Central memory CD8-positive, alpha-beta T cell (primary cell): ENCODE measurements at regions not wholly inside any gene's neighbourhood (a gene's known extent, or its start where the extent isn't known, plus 50 kb on each side); places are given as distances from the start of the nearest gene placed in this dataset.

ENCODE experiments used
- ATAC-seq: fragments of 150-1000 bp; cut with Tn5 transposase; replicated peaks from 2 replicates; pipeline ENCODE4 v1.10.0; 2022; ENCODE audit warnings: mild to moderate bottlenecking, moderate FRiP score, moderate number of reproducible peaks; ENCODE audit not compliant: poor library complexity, severe bottlenecking; ENCODE audit errors: extremely low read depth
- DNase-seq, 2 donors: peaks; one replicate each; pipeline ENCODE4 v3.0.0; 2021; ENCODE audit warnings: low spot score in 2 of 2
- H3K27ac Mint-ChIP-seq: one replicate; pipeline ENCODE4 v1.8.0; 2022; ENCODE audit warnings: low read depth, mild to moderate bottlenecking, moderate library complexity, mixed read lengths
- H3K27me3 Mint-ChIP-seq: one replicate; pipeline ENCODE4 v1.8.0; 2022; ENCODE audit warnings: mixed read lengths
- H3K36me3 Mint-ChIP-seq: one replicate; pipeline ENCODE4 v1.8.0; 2022; ENCODE audit warnings: mild to moderate bottlenecking, moderate library complexity, mixed read lengths; ENCODE audit not compliant: insufficient read depth
- H3K4me1 Mint-ChIP-seq: one replicate; pipeline ENCODE4 v1.8.0; 2022; ENCODE audit warnings: mixed read lengths
- H3K4me3 Mint-ChIP-seq: one replicate; pipeline ENCODE4 v1.8.0; 2022; ENCODE audit warnings: mild to moderate bottlenecking, moderate library complexity, mixed read lengths
- H3K9me3 Mint-ChIP-seq: one replicate; pipeline ENCODE4 v1.8.0; 2022; ENCODE audit warnings: mixed read lengths

GRCh38 chr9:31334837-31335528 lies 1049.5 kb upstream of the ACO1 start:
- DNase-seq = no peak
- Mint-ChIP-seq H3K9me3 (no peaks in the 10 kb centered on the region), H3K36me3 (no peaks in the 10 kb centered on the region), H3K4me3 (no peak overlapping the region), H3K27me3 (no peaks in the 10 kb centered on the region), H3K4me1 (peaks cover 11% of the 10 kb centered on the region), H3K27ac (no peak overlapping the region)
- ATAC-seq = no peak

GRCh38 chr9:31335529-31336234 lies 1048.8 kb upstream of the ACO1 start:
- peak overlapping the region; percentile 23 for H3K4me3 Mint-ChIP-seq
- ATAC-seq = peak; percentile 52
- DNase-seq = no peak
- H3K27me3 Mint-ChIP-seq = no peaks in the 10 kb centered on the region
- no peaks in the 10 kb centered on the region for H3K36me3 Mint-ChIP-seq
- H3K9me3 Mint-ChIP-seq = no peaks in the 10 kb centered on the region
- H3K4me1 Mint-ChIP-seq = peaks cover 11% of the 10 kb centered on the region
- H3K27ac Mint-ChIP-seq = no peak overlapping the region

- H3K27me3 Mint-ChIP-seq = no peaks in the 10 kb centered on the region
- no peak overlapping the region for H3K4me3 Mint-ChIP-seq
- no peak overlapping the region for H3K27ac Mint-ChIP-seq
- H3K9me3 Mint-ChIP-seq = no peaks in the 10 kb centered on the region
- H3K36me3 Mint-ChIP-seq = no peaks in the 10 kb centered on the region
- DNase-seq (no peak), ATAC-seq (no peak)
- peaks cover 11% of the 10 kb centered on the region for H3K4me1 Mint-ChIP-seq
These were observed 1048.1 kb upstream of the ACO1 start for GRCh38 chr9:31336386-31336785.

GRCh38 chr9:31336841-31337240 lies 1047.6 kb upstream of the ACO1 start:
- Mint-ChIP-seq H3K9me3 (no peaks in the 10 kb centered on the region), H3K4me1 (peaks cover 11% of the 10 kb centered on the region), H3K36me3 (no peaks in the 10 kb centered on the region), H3K4me3 (no peak overlapping the region), H3K27ac (no peak overlapping the region), H3K27me3 (no peaks in the 10 kb centered on the region)
- DNase-seq (no peak), ATAC-seq (no peak)

GRCh38 chr9:31347082-31347617 lies 1037.3 kb upstream of the ACO1 start:
- ATAC-seq (peak; percentile 98), DNase-seq (no peak)
- Mint-ChIP-seq H3K27ac (peak overlapping the region; percentile 98), H3K4me3 (peak overlapping the region; percentile 45), H3K9me3 (peaks cover 5% of the 10 kb centered on the region), H3K27me3 (no peaks in the 10 kb centered on the region), H3K36me3 (no peaks in the 10 kb centered on the region), H3K4me1 (peaks cover 25% of the 10 kb centered on the region)

- no peaks in the 10 kb centered on the region for H3K4me1 Mint-ChIP-seq
- no peaks in the 10 kb centered on the region for H3K27me3 Mint-ChIP-seq
- no peak overlapping the region for H3K4me3 Mint-ChIP-seq
- H3K36me3 Mint-ChIP-seq = no peaks in the 10 kb centered on the region
- H3K27ac Mint-ChIP-seq = no peak overlapping the region
- no peaks in the 10 kb centered on the region for H3K9me3 Mint-ChIP-seq
- ATAC-seq = no peak
- DNase-seq = no peak
These were observed 1029.1 kb upstream of the ACO1 start for GRCh38 chr9:31355159-31355882.

GRCh38 chr9:31355965-31356364 lies 1028.5 kb upstream of the ACO1 start:
- no peaks in the 10 kb centered on the region for H3K4me1 Mint-ChIP-seq
- H3K36me3 Mint-ChIP-seq = no peaks in the 10 kb centered on the region
- H3K27ac Mint-ChIP-seq = no peak overlapping the region
- no peaks in the 10 kb centered on the region for H3K9me3 Mint-ChIP-seq
- no peaks in the 10 kb centered on the region for H3K27me3 Mint-ChIP-seq
- DNase-seq = no peak
- H3K4me3 Mint-ChIP-seq = no peak overlapping the region
- no peak for ATAC-seq

- Mint-ChIP-seq H3K27me3 (no peaks in the 10 kb centered on the region), H3K36me3 (no peaks in the 10 kb centered on the region), H3K4me1 (no peaks in the 10 kb centered on the region), H3K4me3 (no peak overlapping the region), H3K9me3 (no peaks in the 10 kb centered on the region), H3K27ac (no peak overlapping the region)
- DNase-seq (no peak), ATAC-seq (no peak)
These were observed 1025.4 kb upstream of the ACO1 start for GRCh38 chr9:31359071-31359470.

- H3K36me3 Mint-ChIP-seq = no peaks in the 10 kb centered on the region
- no peaks in the 10 kb centered on the region for H3K27me3 Mint-ChIP-seq
These were observed 1020.3 kb upstream of the ACO1 start for GRCh38 chr9:31364171-31364570.

GRCh38 chr9:31372799-31373587 lies 1011.5 kb upstream of the ACO1 start:
- peaks cover 8% of the 10 kb centered on the region for H3K27me3 Mint-ChIP-seq
- H3K9me3 Mint-ChIP-seq = no peaks in the 10 kb centered on the region
- H3K4me3 Mint-ChIP-seq = no peak overlapping the region
- no peak overlapping the region for H3K27ac Mint-ChIP-seq
- no peak for ATAC-seq
- H3K4me1 Mint-ChIP-seq = no peaks in the 10 kb centered on the region
- no peaks in the 10 kb centered on the region for H3K36me3 Mint-ChIP-seq
- DNase-seq = no peak

More at GRCh38 chr9:31364171-31364570, 1020.3 kb upstream of the ACO1 start:
- ATAC-seq (no peak), DNase-seq (no peak)
- Mint-ChIP-seq H3K9me3 (no peaks in the 10 kb centered on the region), H3K27ac (no peak overlapping the region), H3K4me3 (no peak overlapping the region), H3K4me1 (no peaks in the 10 kb centered on the region)

- ATAC-seq = no peak
- Mint-ChIP-seq H3K9me3 (no peaks in the 10 kb centered on the region), H3K27ac (no peak overlapping the region)
These were observed 1007.1 kb upstream of the ACO1 start for GRCh38 chr9:31377358-31377757.

GRCh38 chr9:31388660-31389059 lies 995.8 kb upstream of the ACO1 start:
- ATAC-seq = no peak
- H3K9me3 Mint-ChIP-seq = no peaks in the 10 kb centered on the region

More at GRCh38 chr9:31377358-31377757, 1007.1 kb upstream of the ACO1 start:
- H3K36me3 Mint-ChIP-seq = no peaks in the 10 kb centered on the region
- H3K4me1 Mint-ChIP-seq = no peaks in the 10 kb centered on the region
- no peak overlapping the region for H3K4me3 Mint-ChIP-seq
- DNase-seq = no peak
- H3K27me3 Mint-ChIP-seq = peaks cover 8% of the 10 kb centered on the region

More at GRCh38 chr9:31388660-31389059, 995.8 kb upstream of the ACO1 start:
- Mint-ChIP-seq H3K36me3 (no peaks in the 10 kb centered on the region), H3K27me3 (no peaks in the 10 kb centered on the region), H3K4me1 (peaks cover 10% of the 10 kb centered on the region), H3K4me3 (no peak overlapping the region), H3K27ac (no peak overlapping the region)
- DNase-seq = no peak
